SH-SY5Y (cell line): ENCODE measurements at regions not wholly inside any gene's neighbourhood (a gene's known extent, or its start where the extent isn't known, plus 50 kb on each side); places are given as distances from the start of the nearest gene placed in this dataset.

Experiments used
- GATA2 ChIP-seq: IDR thresholded peaks from 2 replicates; pipeline ENCODE4 v1.6.1; 2011; ENCODE audit warnings: mild to moderate bottlenecking, low read depth, low read length
- GATA3 ChIP-seq: IDR thresholded peaks from 2 replicates; pipeline ENCODE4 v1.6.1; 2011; ENCODE audit warnings: low read depth, mild to moderate bottlenecking, low read length, moderate library complexity

DNA sequence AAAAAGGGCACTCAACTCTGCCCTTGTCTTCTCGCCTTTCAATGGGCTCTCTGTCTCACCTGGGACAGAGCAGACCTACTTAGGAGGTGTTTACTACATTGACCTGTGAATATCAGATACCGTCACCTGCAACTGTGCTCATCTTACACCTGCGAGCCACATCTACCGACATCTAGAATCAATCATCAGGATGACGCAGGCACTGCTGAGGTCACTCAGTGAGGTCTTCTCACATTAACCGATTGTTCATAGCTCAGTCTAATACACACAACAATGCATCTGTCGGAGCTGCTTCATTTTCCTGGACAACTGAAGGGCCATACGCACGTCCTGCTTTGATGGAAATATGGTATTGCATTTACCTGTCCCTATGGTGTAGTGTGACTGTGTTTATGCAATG, 211.9 kb downstream of the FGF9 start:
- TF ChIP-seq GATA2 (no peak), GATA3 (no peak)

DNA sequence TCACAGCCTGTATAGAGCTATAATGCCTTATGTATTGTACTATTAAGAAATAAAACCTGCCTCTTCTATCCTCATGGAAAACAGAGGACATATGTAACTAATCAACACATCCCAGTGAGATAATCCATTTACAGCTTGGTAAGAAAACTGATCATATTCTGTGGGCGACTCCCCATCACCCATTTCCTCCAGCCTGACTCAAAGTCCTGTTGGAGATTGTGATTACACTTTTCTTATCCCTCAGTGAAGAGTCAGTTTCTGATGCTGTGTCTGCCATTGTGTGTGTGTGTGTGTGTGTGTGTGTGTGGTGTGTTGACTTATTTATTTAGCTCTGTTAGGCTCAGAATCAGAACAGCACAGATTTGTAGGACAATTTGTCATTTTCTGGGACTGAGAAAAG, 212.8 kb downstream of the FGF9 start:
- TF ChIP-seq GATA2 (no peak), GATA3 (no peak)

GRCh38 chr13:21884299-21884909, 213.5 kb downstream of the FGF9 start:
- TF ChIP-seq GATA2 (no peak), GATA3 (no peak)

- no peak for TF ChIP-seq GATA3
- no peak for TF ChIP-seq GATA2
Observed at GRCh38 chr13:21884965-21885567, 214.2 kb downstream of the FGF9 start.

GRCh38 chr13:21885714-21886224, 214.9 kb downstream of the FGF9 start:
- TF ChIP-seq GATA3 (no peak), GATA2 (no peak)

DNA sequence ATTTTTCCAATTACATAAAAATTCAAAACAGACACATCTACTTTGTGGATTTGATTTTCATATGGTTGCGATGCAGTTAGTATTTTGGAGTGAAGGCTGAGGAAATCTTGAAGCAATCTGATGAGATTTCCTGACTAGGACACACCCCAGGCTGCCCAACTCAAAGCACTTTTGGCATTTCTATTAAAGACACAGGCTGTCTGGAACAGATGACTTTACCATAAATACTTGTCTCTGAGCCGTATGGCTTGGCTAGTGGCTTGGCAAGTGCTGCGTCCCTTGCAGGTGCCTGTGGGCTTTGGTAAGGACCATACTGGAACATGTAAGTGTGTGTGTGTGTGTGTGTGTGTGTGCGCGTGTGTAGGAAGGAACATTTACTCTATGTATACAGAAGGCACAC, 218.8 kb downstream of the FGF9 start:
- no peak for TF ChIP-seq GATA2
- no peak for TF ChIP-seq GATA3

- TF ChIP-seq GATA2, result no peak
- TF ChIP-seq GATA3, result no peak
Observed at GRCh38 chr13:21894091-21894490, 223.2 kb downstream of the FGF9 start.

DNA sequence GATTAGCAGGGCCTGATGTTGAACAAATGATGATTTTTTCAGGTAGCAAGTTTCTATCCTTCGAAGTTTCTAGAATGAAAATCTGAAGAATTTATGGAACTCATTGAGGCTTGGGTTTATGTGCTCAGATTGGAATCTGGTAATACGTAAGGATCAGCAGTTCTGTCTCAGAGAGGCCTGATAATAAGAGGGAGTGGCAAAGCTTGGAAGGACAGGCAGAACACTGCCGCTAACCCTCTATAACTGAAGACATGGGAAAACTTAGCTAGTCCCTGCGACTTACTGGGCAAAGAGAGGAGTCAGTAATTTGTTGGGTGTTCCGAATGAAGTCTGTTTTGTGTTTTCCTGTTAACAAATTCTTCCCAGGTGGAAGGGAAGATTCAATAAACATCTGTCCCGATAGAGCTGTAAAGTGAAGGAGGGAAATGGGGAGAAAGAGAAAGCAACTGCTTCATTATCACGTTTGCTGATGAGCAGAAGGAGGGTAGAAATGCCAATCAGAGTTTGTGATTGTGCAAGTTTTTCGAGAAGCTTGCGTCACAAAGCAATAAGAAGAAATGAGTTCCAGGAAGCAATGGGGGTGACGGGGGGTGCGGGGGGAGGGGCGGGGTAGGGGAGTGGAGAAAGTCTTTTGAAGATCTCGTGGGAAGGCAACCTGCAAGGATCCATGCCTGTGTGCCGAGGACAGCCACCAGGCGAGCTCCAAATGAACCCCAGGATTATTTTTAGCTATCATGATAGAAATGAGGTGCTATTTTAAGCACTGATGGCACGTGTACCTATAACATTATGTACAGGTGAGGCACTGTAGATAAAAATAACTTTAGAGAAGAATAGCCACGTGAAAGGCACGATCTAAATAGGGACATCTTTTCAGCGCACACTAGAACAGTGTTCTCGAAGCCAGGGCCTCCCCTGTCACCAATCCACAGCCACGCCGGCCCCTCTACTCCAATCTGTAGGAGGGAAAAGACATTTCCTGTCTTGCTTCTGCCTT, 224.1 kb downstream of the FGF9 start:
- TF ChIP-seq GATA3, result no peak
- TF ChIP-seq GATA2, result no peak

DNA sequence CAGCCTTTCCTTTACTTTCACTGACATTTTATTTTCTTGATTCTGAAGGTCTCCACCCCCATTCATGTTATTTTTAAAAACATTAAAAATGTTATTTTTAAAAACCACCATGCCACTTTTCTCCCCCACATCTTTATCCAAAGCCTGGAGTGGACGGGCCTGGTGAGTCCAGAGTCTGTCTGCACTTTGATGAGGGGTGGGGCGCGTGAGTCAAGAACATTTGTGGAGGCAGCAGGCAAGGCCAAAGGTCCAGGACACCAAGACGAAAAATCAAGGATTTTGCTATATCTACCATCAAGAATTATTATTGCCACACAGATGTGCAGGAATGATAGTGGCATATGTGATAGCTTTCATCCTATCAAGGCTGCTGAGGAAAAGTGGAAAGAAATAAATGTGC, 224.9 kb downstream of the FGF9 start:
- no peak for TF ChIP-seq GATA2
- no peak for TF ChIP-seq GATA3

DNA sequence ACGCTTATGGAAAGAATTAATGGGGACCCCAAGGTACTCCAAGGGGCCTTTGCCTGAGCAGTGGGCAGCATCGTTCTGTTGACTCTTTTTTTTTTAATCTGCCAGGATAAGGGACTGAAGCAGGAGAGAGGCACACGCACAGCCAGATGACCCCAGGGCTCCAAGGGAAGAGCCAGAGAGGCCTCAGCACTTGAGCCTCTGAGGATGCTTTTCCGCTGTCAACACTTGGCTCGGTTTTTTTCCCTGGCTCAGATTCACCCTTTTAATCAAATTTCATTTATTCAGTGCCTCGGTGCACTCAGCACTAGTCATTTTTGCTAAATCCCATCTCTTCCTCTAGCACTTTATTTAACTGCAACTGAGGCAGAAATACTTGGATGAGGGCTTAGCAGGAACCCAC, 226.3 kb downstream of the FGF9 start:
- no peak for TF ChIP-seq GATA3
- no peak for TF ChIP-seq GATA2

- TF ChIP-seq GATA2 (no peak), GATA3 (no peak)
Observed at GRCh38 chr13:21898459-21898858, 227.6 kb downstream of the FGF9 start.

DNA sequence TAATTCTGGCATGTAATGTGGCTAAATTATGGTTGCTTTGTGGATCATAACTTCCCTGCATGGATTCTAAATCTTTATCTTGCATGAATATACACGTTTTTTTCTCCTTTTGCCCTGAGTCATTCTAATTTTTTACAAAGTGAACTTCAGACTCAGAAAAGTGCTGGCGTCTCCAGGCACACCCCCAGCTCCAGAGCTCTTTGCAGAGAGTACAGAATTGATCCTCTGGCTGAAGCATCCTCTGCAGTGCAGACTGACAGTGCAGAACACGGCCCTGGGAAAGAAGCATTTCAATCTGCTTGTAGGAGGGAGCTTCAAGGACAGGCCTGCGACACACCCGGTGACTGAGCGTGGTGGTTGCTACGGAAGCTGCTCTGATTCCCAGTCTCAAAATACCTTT, 228.1 kb downstream of the FGF9 start:
- TF ChIP-seq GATA3, result no peak

- no peak for TF ChIP-seq GATA2
- TF ChIP-seq GATA3, result no peak
Observed at GRCh38 chr13:21901336-21901735, 230.5 kb downstream of the FGF9 start.
